ENCODE measurements at regions not wholly inside any gene's neighbourhood (a gene's known extent, or its start where the extent isn't known, plus 50 kb on each side); places are given as distances from the start of the nearest gene placed in this dataset.

DNA sequence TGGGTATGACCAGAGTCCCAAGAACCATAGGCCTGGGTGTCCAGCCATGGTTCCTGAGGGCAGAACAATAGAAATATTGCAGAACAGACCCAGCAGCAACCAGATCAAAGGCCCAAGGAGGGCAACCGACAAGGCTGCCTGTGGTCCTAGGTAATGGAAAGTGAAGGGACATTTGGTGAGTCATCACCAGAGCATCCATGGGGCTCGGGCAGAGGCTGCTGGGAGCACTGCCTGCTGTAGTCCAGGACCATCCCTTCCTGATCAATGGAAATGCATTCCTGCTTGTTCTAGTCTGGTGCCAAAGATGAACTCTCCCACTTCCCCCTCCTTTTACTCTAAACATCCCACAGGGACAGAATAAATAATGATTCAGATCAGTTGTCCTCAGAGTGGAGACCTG, 172.8 kb upstream of the CACNA1E start:
- TF ChIP-seq, protein P1, sequence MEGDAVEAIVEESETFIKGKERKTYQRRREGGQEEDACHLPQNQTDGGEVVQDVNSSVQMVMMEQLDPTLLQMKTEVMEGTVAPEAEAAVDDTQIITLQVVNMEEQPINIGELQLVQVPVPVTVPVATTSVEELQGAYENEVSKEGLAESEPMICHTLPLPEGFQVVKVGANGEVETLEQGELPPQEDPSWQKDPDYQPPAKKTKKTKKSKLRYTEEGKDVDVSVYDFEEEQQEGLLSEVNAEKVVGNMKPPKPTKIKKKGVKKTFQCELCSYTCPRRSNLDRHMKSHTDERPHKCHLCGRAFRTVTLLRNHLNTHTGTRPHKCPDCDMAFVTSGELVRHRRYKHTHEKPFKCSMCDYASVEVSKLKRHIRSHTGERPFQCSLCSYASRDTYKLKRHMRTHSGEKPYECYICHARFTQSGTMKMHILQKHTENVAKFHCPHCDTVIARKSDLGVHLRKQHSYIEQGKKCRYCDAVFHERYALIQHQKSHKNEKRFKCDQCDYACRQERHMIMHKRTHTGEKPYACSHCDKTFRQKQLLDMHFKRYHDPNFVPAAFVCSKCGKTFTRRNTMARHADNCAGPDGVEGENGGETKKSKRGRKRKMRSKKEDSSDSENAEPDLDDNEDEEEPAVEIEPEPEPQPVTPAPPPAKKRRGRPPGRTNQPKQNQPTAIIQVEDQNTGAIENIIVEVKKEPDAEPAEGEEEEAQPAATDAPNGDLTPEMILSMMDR (IDR thresholded peaks at IDR 0.05; ENCODE audit: extremely low read depth, missing control alignments), result no peak
- DNase-seq (ENCODE audit: low spot score), result no peak

DNA sequence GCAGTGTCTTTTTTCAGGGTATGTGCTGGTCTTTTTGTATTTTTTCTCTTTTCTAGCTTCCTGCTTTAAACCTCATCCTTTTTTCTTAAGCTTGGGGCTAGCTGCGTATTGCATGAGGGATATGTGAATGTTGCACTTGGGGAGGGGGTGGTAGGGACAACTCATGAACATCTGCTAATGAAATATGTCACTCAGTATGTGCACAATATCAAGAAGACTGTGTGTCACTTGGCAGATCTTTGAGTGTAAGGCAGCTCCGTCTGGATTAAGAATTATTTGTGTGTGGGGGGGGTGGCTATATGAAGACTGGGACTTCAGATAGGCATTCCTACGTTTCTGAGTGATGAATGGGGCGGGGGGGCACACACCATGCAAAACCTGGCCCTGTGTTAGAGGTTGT, 170.4 kb upstream of the CACNA1E start:
- TF ChIP-seq, protein P1 (IDR thresholded peaks at IDR 0.05; ENCODE audit: extremely low read depth, missing control alignments), result no peak
- no peak for DNase-seq (ENCODE audit: low spot score)

DNA sequence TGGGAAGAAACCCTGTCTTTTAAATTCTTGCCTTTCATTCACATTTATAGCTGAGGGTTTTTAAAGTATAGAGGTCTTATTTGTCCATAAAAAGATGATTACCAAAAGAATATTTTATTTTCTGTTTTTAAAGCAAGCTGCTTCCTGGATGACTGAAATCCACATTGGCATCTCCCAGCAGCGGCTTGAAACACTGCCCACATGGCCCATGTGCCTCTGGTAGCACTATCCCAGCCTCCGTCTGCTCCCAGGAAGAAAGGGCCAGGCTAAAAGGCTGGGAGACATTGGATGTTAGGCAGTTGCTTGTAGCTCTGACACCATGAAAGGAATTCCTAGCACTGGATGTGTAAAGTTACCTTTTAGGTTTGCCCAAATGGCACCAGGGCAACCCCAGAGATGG, 169.9 kb upstream of the CACNA1E start:
- DNase-seq (ENCODE audit: low spot score), result no peak
- TF ChIP-seq, protein P1 (IDR thresholded peaks at IDR 0.05; ENCODE audit: extremely low read depth, missing control alignments), result no peak

DNA sequence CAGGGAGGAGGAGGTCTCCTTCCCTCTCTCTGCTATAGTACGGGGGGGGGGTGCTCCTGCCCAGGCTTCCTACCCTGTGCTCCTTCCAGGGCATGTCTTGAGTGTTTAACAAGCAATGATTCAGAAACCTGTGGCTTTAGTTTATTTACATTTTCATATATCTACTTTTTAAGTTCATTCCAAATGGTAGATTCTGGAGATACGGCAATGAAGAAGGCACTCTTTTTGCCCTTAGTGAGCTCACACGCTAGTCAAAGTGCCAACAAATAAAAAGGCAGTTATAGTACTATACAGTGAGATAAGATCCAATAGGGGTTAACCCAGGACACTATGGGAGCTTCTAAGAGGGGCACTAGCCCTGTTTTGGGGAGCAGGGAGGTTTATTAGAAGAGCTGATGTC, 169.3 kb upstream of the CACNA1E start:
- no peak for DNase-seq (ENCODE audit: low spot score)
- TF ChIP-seq, protein P1 (IDR thresholded peaks at IDR 0.05; ENCODE audit: extremely low read depth, missing control alignments), result no peak

DNA sequence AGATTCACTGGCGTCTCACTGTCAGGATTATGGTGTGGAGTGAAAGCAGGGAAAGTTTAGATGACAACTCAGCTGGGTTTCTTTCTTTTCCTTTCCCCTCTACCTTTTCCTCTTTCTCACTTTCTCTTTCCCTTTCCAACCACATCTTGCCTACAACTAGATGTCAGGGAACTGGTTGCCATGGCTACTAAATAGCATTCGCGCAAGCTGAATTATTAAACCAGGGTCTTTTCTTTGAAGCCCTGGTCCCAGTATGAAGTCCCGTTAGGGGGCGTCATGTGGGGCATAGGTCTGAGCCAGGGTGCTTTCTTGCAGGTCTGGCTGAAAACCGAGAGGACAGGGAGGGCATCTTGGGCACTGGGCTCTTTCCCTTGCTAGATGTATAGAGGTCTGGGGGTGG, 168.4 kb upstream of the CACNA1E start:
- no peak for DNase-seq (ENCODE audit: low spot score)
- TF ChIP-seq, protein P1 (IDR thresholded peaks at IDR 0.05; ENCODE audit: extremely low read depth, missing control alignments), result no peak

DNA sequence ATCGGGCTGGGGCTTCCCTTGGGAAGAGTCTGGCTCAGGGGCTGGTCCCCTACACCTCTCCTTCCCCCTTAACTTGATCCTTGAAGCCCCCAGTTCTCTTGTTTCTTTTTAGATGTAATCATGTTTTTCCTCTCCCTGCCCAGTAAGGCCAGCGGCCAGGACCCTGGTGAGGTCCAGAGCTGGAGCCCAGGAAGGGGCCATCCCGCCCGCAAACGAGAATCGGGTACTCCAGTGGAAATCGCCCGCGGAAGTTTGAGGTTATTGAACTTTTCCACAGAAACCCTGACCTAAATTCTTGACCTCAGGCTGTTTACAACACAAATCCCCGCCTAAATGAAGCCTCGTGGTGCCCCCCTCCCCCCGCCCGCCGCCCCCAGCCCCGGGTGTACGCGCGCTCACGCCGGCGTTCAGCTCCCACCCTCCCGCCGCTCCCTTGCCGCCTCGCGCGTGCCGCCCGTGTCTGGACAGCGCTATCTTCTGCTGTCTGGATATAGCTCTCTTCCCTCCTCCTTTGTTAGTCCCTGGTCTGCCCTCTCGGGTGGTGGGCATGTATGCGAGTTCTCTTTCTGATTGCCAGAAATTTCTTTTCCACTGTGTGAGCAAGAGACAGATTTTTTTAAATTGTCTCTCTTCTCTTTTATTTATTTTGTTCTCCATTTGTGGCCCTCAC, 165.9 kb upstream of the CACNA1E start:
- TF ChIP-seq, protein P1 (IDR thresholded peaks at IDR 0.05; ENCODE audit: extremely low read depth, missing control alignments), result no peak
- no peak for DNase-seq (ENCODE audit: low spot score)

DNA sequence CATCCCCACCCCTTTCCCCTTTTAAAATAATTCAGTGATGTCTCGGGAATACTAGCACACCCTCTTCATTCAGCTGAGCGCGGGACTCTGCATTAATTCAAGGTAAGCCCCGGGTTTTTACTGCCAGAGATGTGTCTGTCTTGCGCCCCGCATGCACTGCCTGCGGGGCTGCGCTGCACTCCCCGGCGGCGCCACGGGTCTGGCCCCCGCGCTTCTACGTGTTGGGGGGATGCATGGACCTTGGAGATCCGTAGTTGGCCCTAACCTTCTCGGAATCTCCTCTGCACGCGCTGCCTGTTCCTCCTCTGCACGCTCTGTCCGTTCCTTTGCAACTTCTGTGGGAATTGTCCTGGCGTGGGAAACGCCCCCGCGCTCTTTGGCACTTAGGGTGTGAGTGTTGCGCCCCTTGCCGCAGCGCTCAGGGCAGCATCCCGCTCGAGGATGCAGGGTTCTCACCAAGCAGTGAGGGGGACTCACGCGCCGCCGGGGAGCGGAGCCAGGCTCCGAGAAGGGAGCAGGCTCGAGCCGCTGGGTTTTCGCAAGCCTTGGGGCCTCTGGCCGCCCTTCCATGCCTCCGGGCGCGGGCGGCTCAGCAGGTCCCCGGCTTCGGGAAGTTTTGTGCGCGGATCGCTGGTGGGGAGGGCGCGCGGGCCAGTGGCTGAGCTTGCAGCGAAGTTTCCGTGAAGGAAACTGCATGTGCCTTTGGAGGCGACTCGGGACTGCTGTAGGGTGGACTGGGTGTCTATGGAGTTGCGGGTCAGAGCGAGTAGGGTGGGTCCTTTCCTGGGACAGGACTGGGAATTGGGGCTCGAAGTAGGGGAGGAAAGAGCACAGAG, 165.1 kb upstream of the CACNA1E start:
- DNase-seq (ENCODE audit: low spot score), result no peak
- TF ChIP-seq, protein P1 (IDR thresholded peaks at IDR 0.05; ENCODE audit: extremely low read depth, missing control alignments), result no peak
